ENCODE measurements at regions not wholly inside any gene's neighbourhood (a gene's known extent, or its start where the extent isn't known, plus 50 kb on each side); places are given as distances from the start of the nearest gene placed in this dataset.

DNA sequence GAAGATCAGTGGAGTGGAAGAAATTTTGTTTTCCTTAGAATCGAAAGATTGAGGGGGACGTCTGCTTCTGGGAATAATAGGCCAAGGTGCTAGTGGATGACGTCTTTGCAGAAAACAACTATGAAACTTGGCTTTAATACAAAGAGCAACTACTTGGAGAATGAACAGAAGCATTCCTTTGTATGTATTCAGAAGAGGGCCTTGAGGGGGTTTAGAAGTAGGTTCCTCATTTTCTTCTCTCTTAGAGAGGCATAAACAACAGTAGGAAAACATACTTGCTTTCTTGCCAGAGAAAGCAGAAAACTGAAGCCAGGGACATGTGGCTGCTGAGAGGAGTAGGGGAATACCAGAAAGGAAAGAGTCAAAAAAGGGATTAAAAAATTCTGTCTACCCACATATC lies 167.8 kb downstream of the ZNF330 start (continued):
- TF ChIP-seq RERE (CRISPR knock-in tag; IDR thresholded peaks at IDR 0.05; ENCODE audit: borderline replicate concordance), result no peak
- TF ChIP-seq E2F8 (IDR thresholded peaks at IDR 0.05; ENCODE audit: low read depth, partially characterized antibody), result no peak
- TF ChIP-seq HMGXB4 (CRISPR knock-in tag; IDR thresholded peaks at IDR 0.05), result no peak
- TF ChIP-seq CREM (IDR thresholded peaks at IDR 0.05; ENCODE audit: low read depth), result no peak
- TF ChIP-seq, protein P1, sequence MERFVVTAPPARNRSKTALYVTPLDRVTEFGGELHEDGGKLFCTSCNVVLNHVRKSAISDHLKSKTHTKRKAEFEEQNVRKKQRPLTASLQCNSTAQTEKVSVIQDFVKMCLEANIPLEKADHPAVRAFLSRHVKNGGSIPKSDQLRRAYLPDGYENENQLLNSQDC (CRISPR knock-in tag; IDR thresholded peaks at IDR 0.05), result no peak
- no peak for TF ChIP-seq NR2C2 (CRISPR knock-in tag; IDR thresholded peaks at IDR 0.05)
- no peak for TF ChIP-seq NR2C2 (tag; IDR thresholded peaks at IDR 0.05)
- no peak for TF ChIP-seq SREBF1 (IDR thresholded peaks at IDR 0.05; ENCODE audit: borderline replicate concordance, low read depth, low read length)
- TF ChIP-seq, protein P2, sequence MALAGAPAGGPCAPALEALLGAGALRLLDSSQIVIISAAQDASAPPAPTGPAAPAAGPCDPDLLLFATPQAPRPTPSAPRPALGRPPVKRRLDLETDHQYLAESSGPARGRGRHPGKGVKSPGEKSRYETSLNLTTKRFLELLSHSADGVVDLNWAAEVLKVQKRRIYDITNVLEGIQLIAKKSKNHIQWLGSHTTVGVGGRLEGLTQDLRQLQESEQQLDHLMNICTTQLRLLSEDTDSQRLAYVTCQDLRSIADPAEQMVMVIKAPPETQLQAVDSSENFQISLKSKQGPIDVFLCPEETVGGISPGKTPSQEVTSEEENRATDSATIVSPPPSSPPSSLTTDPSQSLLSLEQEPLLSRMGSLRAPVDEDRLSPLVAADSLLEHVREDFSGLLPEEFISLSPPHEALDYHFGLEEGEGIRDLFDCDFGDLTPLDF (CRISPR knock-in tag; IDR thresholded peaks at IDR 0.05), result no peak
- TF ChIP-seq CREB3 (tag; conservative IDR thresholded peaks at IDR 0.05; ENCODE audit: low read depth), result no peak
- TF ChIP-seq, protein P3, sequence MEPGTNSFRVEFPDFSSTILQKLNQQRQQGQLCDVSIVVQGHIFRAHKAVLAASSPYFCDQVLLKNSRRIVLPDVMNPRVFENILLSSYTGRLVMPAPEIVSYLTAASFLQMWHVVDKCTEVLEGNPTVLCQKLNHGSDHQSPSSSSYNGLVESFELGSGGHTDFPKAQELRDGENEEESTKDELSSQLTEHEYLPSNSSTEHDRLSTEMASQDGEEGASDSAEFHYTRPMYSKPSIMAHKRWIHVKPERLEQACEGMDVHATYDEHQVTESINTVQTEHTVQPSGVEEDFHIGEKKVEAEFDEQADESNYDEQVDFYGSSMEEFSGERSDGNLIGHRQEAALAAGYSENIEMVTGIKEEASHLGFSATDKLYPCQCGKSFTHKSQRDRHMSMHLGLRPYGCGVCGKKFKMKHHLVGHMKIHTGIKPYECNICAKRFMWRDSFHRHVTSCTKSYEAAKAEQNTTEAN (CRISPR knock-in tag; IDR thresholded peaks at IDR 0.05), result no peak
